ENCODE measurements at regions not wholly inside any gene's neighbourhood (a gene's known extent, or its start where the extent isn't known, plus 50 kb on each side); places are given as distances from the start of the nearest gene placed in this dataset.

- no CpG with 5 or more reads among the region's 2 CpGs for WGBS (ENCODE audit: insufficient coverage, insufficient read length)
- no peaks in the 10 kb centered on the region for H3K9me3 ChIP-seq (ENCODE audit: control insufficient read depth, insufficient read depth, low read length)
- DNase-seq (ENCODE audit: low read depth, low spot score) = no peak
Measured at GRCh38 chr1:57712846-57713245, 289.0 kb upstream of the DAB1 start.

GRCh38 chr1:57711326-57711725, 287.5 kb upstream of the DAB1 start:
- Histone ChIP-seq H3K4me1 (ENCODE audit: control insufficient read depth, insufficient read depth, low read length) (no peaks in the 10 kb centered on the region; the same call in 1 of the 2 replicates), H3K4me3 (ENCODE audit: low read length) (no peak overlapping the region), H3K36me3 (ENCODE audit: control insufficient read depth, insufficient read depth, low read length) (no peaks in the 10 kb centered on the region), H3K9me3 (ENCODE audit: control insufficient read depth, insufficient read depth, low read length) (no peaks in the 10 kb centered on the region), H3K27me3 (ENCODE audit: control insufficient read depth, insufficient read depth, low read length) (no peaks in the 10 kb centered on the region), H3K27ac (ENCODE audit: low read length) (no peak overlapping the region)
- DNase-seq (ENCODE audit: low read depth, low spot score) = no peak
- no CpG with 5 or more reads among the region's 2 CpGs for WGBS (ENCODE audit: insufficient coverage, insufficient read length)

More at GRCh38 chr1:57712846-57713245, 289.0 kb upstream of the DAB1 start:
- Histone ChIP-seq H3K4me1 (ENCODE audit: control insufficient read depth, insufficient read depth, low read length) (no peaks in the 10 kb centered on the region; the same call in 1 of the 2 replicates), H3K4me3 (ENCODE audit: low read length) (no peak overlapping the region), H3K36me3 (ENCODE audit: control insufficient read depth, insufficient read depth, low read length) (no peaks in the 10 kb centered on the region), H3K27me3 (ENCODE audit: control insufficient read depth, insufficient read depth, low read length) (no peaks in the 10 kb centered on the region), H3K27ac (ENCODE audit: low read length) (no peak overlapping the region)

- H3K4me1 ChIP-seq (ENCODE audit: control insufficient read depth, insufficient read depth, low read length) = no peaks in the 10 kb centered on the region; the same call in 1 of the 2 replicates
- DNase-seq (ENCODE audit: low read depth, low spot score) = no peak
- H3K9me3 ChIP-seq (ENCODE audit: control insufficient read depth, insufficient read depth, low read length) = no peaks in the 10 kb centered on the region
- H3K27ac ChIP-seq (ENCODE audit: low read length) = no peak overlapping the region
- H3K4me3 ChIP-seq (ENCODE audit: low read length) = no peak overlapping the region
- WGBS (ENCODE audit: insufficient coverage, insufficient read length) = no CpG with 5 or more reads among the region's 1 CpG
- H3K36me3 ChIP-seq (ENCODE audit: control insufficient read depth, insufficient read depth, low read length) = no peaks in the 10 kb centered on the region
- no peaks in the 10 kb centered on the region for H3K27me3 ChIP-seq (ENCODE audit: control insufficient read depth, insufficient read depth, low read length)
Measured at GRCh38 chr1:57707631-57708030, 283.8 kb upstream of the DAB1 start.

GRCh38 chr1:57704811-57705210, 281.0 kb upstream of the DAB1 start:
- WGBS (ENCODE audit: insufficient coverage, insufficient read length) = no CpG with 5 or more reads among the region's 1 CpG
- Histone ChIP-seq H3K27me3 (ENCODE audit: control insufficient read depth, insufficient read depth, low read length) (no peaks in the 10 kb centered on the region), H3K9me3 (ENCODE audit: control insufficient read depth, insufficient read depth, low read length) (no peaks in the 10 kb centered on the region), H3K4me1 (ENCODE audit: control insufficient read depth, insufficient read depth, low read length) (no peaks in the 10 kb centered on the region), H3K4me3 (ENCODE audit: low read length) (no peak overlapping the region), H3K27ac (ENCODE audit: low read length) (no peak overlapping the region), H3K36me3 (ENCODE audit: control insufficient read depth, insufficient read depth, low read length) (no peaks in the 10 kb centered on the region)
- DNase-seq (ENCODE audit: low read depth, low spot score) = no peak

GRCh38 chr1:57704231-57704630, 280.4 kb upstream of the DAB1 start:
- no peaks in the 10 kb centered on the region for H3K36me3 ChIP-seq (ENCODE audit: control insufficient read depth, insufficient read depth, low read length)
- H3K4me1 ChIP-seq (ENCODE audit: control insufficient read depth, insufficient read depth, low read length) = no peaks in the 10 kb centered on the region
- H3K4me3 ChIP-seq (ENCODE audit: low read length) = no peak overlapping the region
- DNase-seq (ENCODE audit: low read depth, low spot score) = no peak
- no peaks in the 10 kb centered on the region for H3K9me3 ChIP-seq (ENCODE audit: control insufficient read depth, insufficient read depth, low read length)
- no peaks in the 10 kb centered on the region for H3K27me3 ChIP-seq (ENCODE audit: control insufficient read depth, insufficient read depth, low read length)
- no peak overlapping the region for H3K27ac ChIP-seq (ENCODE audit: low read length)

- Histone ChIP-seq H3K9me3 (ENCODE audit: control insufficient read depth, insufficient read depth, low read length) (no peaks in the 10 kb centered on the region), H3K36me3 (ENCODE audit: control insufficient read depth, insufficient read depth, low read length) (no peaks in the 10 kb centered on the region), H3K27ac (ENCODE audit: low read length) (no peak overlapping the region), H3K4me3 (ENCODE audit: low read length) (no peak overlapping the region), H3K4me1 (ENCODE audit: control insufficient read depth, insufficient read depth, low read length) (no peaks in the 10 kb centered on the region), H3K27me3 (ENCODE audit: control insufficient read depth, insufficient read depth, low read length) (no peaks in the 10 kb centered on the region)
- DNase-seq (ENCODE audit: low read depth, low spot score) = no peak
- no CpG with 5 or more reads among the region's 1 CpG for WGBS (ENCODE audit: insufficient coverage, insufficient read length)
Measured at GRCh38 chr1:57696904-57697303, 273.0 kb upstream of the DAB1 start.

- no CpG with 5 or more reads among the region's 2 CpGs for WGBS (ENCODE audit: insufficient coverage, insufficient read length)
- H3K9me3 ChIP-seq (ENCODE audit: control insufficient read depth, insufficient read depth, low read length) = no peaks in the 10 kb centered on the region
- no peaks in the 10 kb centered on the region for H3K4me1 ChIP-seq (ENCODE audit: control insufficient read depth, insufficient read depth, low read length)
- H3K27ac ChIP-seq (ENCODE audit: low read length) = no peak overlapping the region
- no peak overlapping the region for H3K4me3 ChIP-seq (ENCODE audit: low read length)
- H3K27me3 ChIP-seq (ENCODE audit: control insufficient read depth, insufficient read depth, low read length) = no peaks in the 10 kb centered on the region
- no peaks in the 10 kb centered on the region for H3K36me3 ChIP-seq (ENCODE audit: control insufficient read depth, insufficient read depth, low read length)
- DNase-seq (ENCODE audit: low read depth, low spot score) = no peak
Measured at GRCh38 chr1:57696043-57696442, 272.2 kb upstream of the DAB1 start.

- no CpG with 5 or more reads among the region's 3 CpGs for WGBS (ENCODE audit: insufficient coverage, insufficient read length)
- H3K36me3 ChIP-seq (ENCODE audit: control insufficient read depth, insufficient read depth, low read length) = no peaks in the 10 kb centered on the region
Measured at GRCh38 chr1:57686306-57686705, 262.4 kb upstream of the DAB1 start.

GRCh38 chr1:57683037-57683942, 259.4 kb upstream of the DAB1 start:
- Histone ChIP-seq H3K27me3 (ENCODE audit: control insufficient read depth, insufficient read depth, low read length) (no peaks in the 10 kb centered on the region), H3K9me3 (ENCODE audit: control insufficient read depth, insufficient read depth, low read length) (no peaks in the 10 kb centered on the region), H3K4me1 (ENCODE audit: control insufficient read depth, insufficient read depth, low read length) (no peaks in the 10 kb centered on the region), H3K36me3 (ENCODE audit: control insufficient read depth, insufficient read depth, low read length) (no peaks in the 10 kb centered on the region), H3K4me3 (ENCODE audit: low read length) (no peak overlapping the region), H3K27ac (ENCODE audit: low read length) (no peak overlapping the region)
- no CpG with 5 or more reads among the region's 7 CpGs for WGBS (ENCODE audit: insufficient coverage, insufficient read length)
- no peak for DNase-seq (ENCODE audit: low read depth, low spot score)

More at GRCh38 chr1:57686306-57686705, 262.4 kb upstream of the DAB1 start:
- no peak for DNase-seq (ENCODE audit: low read depth, low spot score)
- Histone ChIP-seq H3K9me3 (ENCODE audit: control insufficient read depth, insufficient read depth, low read length) (no peaks in the 10 kb centered on the region), H3K4me3 (ENCODE audit: low read length) (no peak overlapping the region), H3K27me3 (ENCODE audit: control insufficient read depth, insufficient read depth, low read length) (no peaks in the 10 kb centered on the region), H3K27ac (ENCODE audit: low read length) (no peak overlapping the region), H3K4me1 (ENCODE audit: control insufficient read depth, insufficient read depth, low read length) (no peaks in the 10 kb centered on the region)

GRCh38 chr1:57678138-57678537, 254.3 kb upstream of the DAB1 start:
- H3K36me3 ChIP-seq (ENCODE audit: control insufficient read depth, insufficient read depth, low read length) = no peaks in the 10 kb centered on the region
- H3K27ac ChIP-seq (ENCODE audit: low read length) = no peak overlapping the region
- no peaks in the 10 kb centered on the region for H3K9me3 ChIP-seq (ENCODE audit: control insufficient read depth, insufficient read depth, low read length)
- no peaks in the 10 kb centered on the region for H3K4me1 ChIP-seq (ENCODE audit: control insufficient read depth, insufficient read depth, low read length)
- H3K27me3 ChIP-seq (ENCODE audit: control insufficient read depth, insufficient read depth, low read length) = peaks cover 2% of the 10 kb centered on the region; the same call in 1 of the 2 replicates
- WGBS (ENCODE audit: insufficient coverage, insufficient read length) = no CpG with 5 or more reads among the region's 1 CpG
- no peak overlapping the region for H3K4me3 ChIP-seq (ENCODE audit: low read length)
- DNase-seq (ENCODE audit: low read depth, low spot score) = no peak

- no peak for DNase-seq (ENCODE audit: low read depth, low spot score)
- no peaks in the 10 kb centered on the region for H3K4me1 ChIP-seq (ENCODE audit: control insufficient read depth, insufficient read depth, low read length)
- H3K27ac ChIP-seq (ENCODE audit: low read length) = no peak overlapping the region
- H3K36me3 ChIP-seq (ENCODE audit: control insufficient read depth, insufficient read depth, low read length) = no peaks in the 10 kb centered on the region
- peaks cover 2% of the 10 kb centered on the region; the same call in 1 of the 2 replicates for H3K27me3 ChIP-seq (ENCODE audit: control insufficient read depth, insufficient read depth, low read length)
- H3K4me3 ChIP-seq (ENCODE audit: low read length) = no peak overlapping the region
- no peaks in the 10 kb centered on the region for H3K9me3 ChIP-seq (ENCODE audit: control insufficient read depth, insufficient read depth, low read length)
Measured at GRCh38 chr1:57675776-57676175, 251.9 kb upstream of the DAB1 start.

Data from iPS DF 6.9 (cell line).